ENCODE measurements at regions not wholly inside any gene's neighbourhood (a gene's known extent, or its start where the extent isn't known, plus 50 kb on each side); places are given as distances from the start of the nearest gene placed in this dataset.
"Not testable (repeated sequence)": the region's sequence is repeated elsewhere in the genome, so short reads cannot be mapped to it uniquely, and the experiment has no call there.

DNA sequence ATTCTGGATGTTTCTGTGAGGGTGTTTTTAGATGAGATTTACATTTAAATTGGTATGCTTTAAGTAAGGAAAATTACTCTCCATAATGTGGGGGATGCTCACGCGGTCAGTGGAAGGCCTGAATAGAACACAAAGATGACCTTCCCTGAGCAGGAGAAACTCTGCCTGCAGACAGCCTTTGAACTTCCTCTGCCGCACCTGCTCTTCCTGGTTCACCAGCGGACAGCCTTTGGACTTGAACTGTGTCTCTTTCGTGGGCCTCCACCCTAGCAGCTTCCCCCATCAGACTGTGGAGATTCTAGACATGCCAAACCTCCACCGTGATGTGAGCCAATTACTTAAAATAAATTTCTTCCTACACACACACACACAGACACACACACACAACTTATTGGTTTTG is 210.7 kb downstream of the EFCAB11 start:
- DNase-seq: no peak

DNA sequence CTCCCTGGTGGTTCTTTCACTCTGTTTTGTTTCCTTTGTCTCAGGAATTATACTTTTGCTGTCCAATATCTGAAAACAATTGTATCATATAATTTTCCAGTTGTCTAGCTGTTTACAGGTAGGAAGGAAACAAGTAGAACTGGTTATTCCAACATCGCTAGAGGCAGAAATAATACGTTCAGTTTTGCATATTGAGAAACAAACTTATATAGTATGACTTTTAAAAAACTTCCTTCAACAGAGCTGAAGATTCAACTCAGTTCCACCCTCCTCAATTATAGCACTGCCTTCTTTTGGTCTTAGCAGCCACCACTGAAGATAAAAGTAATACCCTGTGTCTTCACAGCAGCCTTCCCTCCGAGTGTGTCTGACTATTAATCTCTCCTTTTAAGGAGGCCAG is 214.3 kb downstream of the EFCAB11 start:
- no peak for DNase-seq

DNA sequence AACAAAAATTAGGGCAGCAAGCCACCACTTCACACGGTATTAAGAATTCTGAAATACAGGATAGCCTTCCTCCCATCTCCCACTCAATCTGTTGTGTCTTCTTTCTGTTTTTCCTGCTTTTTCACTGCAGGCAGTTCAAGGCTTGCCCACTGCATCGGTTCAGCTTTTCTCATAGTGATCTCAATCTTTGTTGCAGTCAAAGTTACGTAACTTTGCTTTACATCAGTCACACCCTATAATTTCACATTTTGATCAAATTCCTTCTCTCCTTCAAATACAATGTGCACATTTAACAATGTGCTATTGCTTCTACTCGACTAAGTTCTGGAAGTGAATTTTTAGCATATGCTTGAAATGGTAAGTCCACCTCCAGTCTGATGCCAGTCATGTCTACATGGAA is 217.6 kb downstream of the EFCAB11 start:
- no peak for DNase-seq

DNA sequence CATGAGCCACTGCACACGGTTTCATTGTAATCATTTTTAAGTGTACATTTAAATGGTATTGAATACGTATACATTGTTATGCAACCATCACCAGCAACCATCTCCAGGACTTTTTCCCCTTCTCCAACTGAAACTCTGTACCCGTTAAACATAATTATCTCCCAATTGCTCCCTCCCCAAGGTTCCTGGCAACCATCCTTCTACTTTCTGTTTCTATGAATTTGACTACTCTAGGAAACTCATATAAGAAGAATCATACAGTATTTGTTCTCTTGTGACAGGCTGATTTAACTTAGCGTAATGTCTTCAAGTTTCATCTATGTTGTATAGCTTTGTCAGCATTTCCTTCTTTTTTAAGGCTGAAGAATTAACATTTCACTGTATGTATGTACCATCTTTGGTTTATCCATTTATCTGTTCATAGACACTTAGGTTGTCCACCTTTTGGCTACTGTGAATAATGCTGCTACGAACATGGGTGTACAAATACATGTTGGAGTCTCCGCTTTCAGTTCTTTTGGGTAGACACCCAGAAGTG is 223.1 kb downstream of the EFCAB11 start:
- DNase-seq: no peak

DNA sequence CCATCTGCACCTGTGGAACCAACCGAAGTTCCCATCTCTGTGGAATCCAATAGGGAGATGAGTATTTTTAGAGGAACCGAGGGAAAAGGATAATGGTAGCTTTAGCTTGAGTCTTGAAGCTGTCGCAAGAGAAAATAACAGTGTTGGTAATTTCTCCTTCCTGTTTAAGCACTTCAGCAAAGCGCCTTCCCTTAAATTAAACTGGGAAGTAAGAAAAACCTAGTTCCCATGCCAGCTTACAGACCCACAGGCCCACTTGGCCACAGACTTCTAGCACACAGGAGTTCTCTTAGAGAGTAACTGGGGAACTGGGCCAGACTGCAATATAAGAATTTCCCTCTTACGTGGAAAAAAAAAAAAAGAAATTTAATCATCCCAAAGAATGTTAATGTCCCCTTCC is 223.8 kb downstream of the EFCAB11 start:
- no peak for DNase-seq

DNA sequence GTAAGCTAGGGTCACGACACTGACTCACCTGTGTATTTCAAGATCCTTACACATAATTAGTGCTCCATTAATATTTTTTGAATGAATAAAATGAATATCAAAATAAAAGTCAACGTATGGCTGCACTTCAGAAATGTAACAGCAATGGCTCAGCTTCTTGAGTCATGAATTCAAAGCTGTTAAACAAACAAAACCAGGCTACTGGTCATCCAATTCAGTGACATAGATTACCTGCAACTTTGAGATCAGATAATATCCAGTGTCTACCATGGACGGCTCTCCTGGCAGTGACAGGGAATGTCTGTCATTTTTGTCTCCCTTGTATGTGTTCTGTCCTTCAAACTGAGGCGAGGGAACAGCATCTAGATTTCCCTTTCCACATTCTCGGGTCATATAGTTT is 225.6 kb downstream of the EFCAB11 start:
- DNase-seq: no peak

DNA sequence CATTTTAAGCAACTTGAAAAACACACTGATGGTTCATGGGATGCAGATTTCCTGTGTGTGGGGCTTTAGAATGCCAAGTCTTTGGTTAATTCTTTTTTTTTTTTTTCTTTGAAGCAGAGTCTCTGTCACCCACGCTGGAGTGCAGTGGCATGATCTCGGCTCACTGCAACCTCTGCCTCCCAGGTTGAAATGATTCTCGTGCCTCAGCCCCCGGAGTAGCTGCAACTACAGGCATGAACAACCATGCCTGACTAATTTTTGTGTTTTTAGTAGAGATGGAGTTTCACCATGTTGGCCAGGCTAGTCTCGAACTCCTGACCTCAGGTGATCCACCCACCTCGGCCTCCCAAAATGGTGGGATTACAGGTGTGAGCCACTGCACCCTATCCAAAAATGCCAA is 228.3 kb downstream of the EFCAB11 start:
- DNase-seq: not testable (repeated sequence)

DNA sequence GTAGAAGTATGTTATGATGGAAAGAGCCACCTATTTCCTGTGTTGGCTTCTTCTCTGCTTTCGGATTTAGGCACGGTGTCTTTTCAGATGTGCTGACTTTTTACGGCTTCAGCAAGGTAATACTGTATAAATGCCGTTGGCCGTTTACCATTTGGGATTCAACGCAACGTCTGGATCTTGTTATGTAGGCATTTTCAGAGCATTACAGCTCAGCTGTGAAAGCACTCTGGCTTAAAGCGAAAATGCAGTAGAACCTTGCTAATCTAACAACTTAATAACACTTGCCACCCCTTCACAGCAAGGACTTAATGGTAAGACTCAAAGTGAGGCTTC is 229.9 kb downstream of the EFCAB11 start:
- DNase-seq: no peak

DNA sequence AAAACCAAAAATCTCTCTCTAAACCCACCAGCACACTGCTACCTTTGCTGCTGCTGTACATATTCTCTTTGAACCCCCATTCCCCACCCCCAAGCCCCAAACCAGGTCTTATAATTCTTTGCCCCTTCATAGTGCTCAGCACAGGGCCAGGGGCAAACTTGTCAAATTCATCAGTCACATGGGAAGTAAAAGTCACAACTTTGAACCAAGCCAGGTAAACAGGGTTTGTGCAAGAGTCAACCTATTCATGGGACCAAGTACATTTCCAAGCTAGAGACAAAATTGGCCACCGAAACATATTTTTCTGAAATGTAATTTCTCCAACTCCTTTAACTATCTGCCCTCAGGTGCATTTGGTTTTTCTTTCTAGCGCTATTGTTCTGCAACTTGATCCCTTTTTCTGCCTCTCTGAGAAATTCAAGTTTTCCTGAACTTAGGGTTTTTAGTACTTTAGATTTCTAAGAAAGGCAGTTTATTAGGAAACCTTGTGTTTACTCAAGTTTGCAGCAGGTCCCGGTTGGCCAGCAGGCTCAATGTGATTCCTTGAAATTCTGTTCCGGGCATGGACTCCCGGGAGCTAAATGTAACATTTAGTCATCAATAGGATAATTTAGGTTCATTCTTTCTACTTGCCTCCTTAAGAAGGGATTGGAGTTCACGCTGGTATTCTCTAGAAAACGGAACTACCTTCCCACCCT is 230.5 kb downstream of the EFCAB11 start:
- DNase-seq: no peak

DNA sequence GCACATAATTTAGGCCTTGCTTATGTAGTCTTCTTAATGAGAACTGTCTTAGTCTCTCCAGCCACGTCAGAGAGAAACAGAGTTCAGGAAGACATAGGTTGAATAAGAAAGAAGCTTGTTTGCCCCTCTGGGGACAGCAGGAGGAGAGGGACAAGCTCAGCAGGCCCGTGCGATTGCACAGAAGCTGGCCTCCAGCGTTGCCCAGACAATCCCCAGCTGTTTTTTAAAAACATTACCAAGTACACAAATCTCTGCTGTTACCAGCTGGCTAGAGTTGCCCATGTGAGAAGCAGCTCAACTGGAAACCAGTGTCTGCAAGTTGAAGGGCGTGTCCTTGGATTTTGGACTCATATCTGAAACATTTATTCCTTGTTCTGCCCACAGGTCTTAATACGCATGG is 232.6 kb downstream of the EFCAB11 start:
- DNase-seq: no peak

DNA sequence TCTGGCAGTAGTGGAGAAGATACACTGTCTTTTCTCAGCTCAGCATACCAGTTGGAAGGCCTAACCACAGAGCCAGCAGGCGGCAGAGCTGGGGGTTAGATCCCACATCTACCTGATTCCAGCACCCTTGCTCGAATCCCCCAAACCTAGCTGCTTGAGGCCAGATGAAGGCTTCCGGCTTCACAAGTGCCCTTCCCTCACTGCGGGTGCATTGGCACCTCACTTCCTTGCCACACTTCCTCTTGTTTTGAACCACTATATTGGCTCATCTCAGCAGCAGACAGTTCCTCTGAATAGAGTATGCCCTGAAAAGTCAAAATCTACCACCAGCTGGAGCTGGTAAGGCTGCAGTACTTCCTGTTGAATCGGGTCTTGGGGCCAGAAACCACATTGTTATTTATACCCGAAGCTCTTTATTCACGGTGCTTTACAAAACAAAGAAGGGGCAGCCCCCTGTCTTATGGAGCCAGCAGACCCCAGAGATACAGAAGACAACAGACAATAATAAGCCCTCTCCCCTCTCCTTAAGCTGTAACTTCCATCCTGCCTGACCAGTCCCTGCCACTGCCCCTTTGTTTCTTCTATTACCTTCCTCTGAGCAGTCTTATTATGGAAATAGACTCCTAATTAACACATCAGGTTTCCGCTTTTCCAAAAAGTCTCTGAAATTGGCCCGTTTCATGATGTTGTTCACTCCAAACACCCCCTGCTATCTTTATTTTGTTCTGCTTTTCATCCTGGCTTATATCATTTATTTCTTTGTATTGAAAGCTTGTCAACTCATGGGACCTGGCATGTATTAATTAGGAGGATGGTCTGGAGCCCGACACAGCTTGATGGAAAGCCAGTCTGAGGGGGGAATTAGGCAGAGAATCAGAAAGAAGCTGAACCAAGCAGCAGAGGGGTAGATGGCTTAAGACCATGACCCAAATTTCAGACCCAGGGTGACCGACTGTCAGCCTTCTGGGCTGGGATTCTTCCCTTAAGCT is 233.5 kb downstream of the EFCAB11 start:
- peak; percentile 38 to 44 for DNase-seq

DNA sequence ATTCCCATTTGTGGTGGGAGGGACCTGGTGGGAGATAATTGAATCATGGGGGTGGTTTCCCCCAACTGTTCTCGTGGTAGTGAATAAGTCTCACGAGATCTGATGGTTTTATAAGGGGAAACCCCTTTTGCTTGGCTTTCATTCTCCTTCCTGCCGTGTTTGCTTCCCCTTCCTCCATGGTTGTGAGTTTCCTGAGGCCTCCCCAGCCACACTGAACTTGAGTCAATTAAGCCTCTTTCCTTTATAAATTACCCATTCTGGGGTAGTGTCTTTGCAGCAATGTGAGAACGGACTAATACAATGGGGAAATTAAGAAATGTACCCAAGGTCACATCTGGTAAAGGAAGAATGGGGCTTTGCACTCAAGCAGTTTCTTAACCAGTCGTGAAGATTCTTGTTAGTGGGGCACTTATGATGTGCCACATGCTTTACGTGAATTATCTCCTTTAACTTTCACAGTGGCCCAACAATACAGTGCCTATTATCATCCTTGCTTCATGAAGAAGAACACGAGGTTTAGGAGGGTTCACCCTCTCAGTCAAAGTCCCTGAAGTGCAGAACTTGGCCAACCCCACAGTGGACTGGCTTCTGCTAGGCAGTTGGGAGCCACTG is 234.3 kb downstream of the EFCAB11 start:
- no peak for DNase-seq

DNA sequence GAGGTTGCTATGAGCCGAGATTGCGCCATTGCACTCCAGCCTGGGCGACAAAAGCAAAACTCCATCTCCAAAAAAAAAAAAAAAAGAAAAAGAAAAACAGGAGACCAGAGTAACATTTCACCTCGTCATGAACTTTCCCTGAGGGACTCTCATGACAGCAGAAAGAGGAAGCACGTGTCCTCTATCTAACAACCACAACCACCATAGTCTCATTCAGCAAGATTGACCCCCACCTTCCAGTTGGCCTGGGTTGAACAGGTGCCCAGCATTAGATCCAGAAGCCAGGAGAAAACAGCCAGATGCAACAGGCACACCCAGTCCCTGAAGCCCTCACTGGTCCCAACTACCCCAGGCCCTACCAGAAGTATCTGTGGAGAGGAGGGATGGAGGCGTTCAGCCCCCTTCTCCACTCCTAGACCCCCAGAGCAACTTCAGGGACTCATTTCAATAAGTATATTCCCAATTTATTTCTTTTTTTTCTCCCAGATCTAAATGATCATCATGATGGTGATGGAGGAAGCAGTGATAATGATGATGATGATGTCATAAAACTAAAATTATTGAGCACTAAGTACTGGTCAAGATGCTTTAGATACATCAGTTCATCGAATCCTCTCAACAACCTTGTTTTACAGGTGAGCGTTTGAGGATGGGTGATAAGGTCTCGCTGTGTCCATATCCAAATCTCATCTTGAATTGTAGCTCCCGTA is 235.0 kb downstream of the EFCAB11 start:
- DNase-seq: no peak

DNA sequence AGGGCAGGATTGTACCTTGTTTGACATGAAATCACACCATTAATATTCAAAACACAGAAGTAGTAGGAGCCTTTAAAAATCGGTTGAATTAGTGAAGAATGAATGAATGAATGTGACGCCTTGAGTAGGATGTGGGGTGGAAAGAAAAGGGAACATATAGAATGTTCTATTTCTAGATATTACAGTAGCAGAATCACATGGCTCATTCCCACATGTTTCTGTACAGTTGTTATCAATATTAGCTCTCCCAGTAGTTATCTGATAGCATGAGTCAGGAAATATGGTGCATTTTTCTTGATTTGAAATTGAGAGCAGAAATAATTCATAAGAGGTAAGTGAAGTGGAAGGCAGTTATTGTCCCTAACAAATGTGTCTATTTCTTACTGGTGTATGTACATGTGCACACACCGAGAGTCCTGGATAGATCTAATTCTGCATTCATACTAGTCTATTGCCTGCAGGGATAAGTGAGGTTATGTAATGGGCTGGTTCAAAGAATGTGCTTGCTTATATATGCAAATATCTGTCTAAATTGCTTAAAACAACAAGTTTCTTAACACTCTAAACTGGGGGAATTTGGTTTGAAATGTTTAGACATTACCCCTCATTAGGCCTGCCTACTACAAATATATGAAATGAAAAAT is 245.4 kb downstream of the EFCAB11 start:
- no peak for DNase-seq

DNA sequence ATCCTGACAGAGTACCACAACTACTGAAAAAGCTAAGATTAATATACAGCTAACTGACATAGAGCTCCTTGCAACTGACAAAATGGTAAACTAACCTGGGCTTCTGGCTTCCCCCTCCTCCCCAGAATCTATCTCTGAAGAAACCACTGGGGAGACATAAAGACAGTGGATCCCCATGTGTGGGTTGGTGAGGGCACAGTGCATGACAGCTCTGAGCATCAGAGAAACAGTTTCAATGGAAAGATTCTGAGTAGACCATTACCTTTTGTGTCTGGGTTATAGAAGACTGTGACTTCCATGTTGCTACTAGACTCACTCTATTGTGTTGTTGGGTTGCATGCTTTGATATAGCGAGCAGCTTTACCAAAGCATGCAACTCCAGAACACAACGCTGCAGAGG is 247.4 kb downstream of the EFCAB11 start:
- DNase-seq: no peak

DNA sequence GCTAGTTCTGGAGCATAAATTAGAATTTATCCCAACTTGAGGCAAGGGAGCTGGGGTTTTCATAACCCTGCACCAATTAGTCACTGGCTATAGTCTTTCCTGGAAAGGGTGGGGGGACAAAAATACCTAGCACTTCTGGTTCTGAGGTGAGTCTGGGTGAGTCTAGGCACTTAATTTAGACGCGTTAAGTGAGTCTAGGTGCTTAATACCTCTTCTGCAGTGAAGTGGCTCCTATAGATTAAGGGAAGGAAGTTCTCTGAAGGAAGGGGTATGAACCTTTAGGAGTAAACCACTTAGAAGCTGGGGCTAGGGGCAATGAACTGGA is 251.7 kb downstream of the EFCAB11 start:
- DNase-seq: no peak

DNA sequence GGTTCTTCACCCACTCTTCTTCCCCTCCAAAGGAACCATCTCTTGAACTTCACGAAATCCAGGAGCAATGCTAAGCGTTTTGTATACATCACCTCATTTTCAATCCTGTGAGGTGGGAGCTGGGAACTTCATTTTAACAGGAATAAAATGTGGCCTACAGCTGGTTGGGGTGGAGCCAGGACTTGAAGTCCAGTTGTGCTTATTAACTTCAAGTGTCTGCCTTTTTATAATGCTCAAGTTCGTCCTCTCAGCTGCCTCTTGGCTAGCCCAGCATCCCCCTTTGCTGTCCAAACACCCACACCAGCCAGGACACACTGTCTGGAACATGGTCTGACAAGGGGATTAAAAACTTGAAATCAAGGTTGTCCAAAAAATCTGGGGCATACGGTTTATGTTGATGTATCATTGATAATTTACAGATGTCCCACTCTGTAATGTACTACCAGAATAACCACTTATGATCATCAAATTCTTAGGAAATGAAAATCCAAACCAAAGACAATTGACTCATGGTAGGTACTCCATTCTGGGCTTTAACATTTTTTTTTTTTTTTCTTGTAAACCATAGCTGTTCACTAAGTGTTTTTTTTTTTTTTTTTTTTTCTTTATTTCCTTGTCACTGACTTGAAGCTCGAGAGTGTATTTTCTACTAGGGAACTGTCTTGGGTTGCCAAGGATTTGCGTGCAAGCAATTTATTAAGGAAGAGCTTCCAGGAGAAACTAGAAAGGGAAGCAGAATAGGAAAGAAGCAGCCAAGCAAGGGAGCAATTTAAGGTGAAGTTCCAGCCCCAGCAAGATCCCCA is 252.3 kb downstream of the EFCAB11 start:
- DNase-seq: no peak

DNA sequence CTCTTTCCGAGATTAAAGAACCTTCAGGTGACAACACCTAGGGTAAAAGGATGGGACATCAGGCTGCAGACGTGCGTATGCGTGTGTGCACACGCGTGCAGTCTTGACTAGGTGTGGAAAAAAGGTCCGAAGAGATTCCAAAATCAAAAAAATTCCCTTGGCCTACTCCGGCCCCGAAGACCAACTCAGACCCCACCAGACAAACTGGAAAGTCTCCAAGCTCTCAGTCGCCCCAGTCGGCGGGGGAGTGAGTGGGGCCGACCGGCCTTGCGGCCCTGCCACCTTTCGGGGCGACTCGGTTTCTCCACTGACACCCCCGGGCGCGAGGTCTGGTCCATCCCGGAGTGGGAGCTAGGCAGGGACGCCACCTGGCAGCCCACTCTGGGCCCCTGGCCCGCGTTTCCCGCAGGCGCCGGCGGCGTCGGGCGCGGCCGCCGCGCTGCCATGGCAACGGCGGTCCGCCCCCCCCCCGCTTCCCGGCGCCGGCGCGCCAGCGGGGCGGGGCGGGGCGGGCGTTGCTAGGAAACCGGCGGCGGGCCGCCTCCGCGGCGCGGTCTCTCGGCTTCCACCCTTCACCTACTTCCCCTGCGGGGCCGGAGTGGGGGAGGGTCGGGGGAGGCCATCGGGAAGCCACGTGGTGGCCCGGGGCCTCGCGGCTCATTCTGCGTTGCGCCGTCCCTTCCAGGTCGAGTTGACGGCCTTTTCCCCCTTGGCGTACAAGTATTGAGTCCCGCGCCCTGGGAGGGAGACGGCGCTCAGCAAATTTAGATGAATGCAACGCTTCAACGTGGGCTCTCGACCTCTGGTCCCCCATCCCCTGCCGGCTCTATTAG is 253.1 kb downstream of the EFCAB11 start:
- DNase-seq: peak; percentile 74 to 78

DNA sequence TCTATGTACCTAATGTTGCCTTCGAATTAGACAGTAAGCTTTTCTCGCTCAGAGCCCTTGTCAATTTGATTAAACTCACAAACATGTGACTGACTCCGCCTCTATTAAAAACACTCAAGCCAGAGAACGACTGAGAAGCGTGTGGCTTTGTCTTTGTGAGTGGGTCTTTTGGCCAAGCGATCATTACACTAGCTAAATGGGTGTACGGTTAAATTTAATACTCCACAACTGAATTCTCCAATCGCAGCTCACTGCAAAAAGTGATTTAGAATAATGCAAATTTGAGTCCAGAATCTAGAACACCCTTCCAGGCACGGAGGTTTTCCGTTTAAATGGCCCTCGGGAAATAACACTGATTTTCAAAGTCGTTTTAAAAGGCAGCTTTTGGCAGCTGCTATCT is 253.7 kb downstream of the EFCAB11 start:
- DNase-seq: no peak

DNA sequence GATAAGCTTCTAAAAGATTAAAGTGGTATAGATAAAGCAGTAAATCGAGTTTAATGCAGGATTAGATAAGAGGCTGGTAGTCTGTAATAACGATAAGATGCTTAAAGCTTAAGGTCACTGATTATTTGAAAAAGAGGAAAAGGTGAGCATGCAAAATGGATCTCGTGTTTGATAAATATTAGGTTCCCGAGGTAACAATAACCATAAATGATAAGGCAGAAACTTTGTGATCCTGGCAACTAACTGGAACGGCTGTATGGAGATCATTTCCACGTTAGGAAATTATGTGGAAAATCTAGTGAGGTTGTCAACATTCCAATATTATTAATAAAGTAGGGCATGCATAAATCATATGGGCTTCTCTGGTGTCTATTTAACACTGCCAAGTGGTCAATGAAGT is 255.5 kb downstream of the EFCAB11 start:
- DNase-seq: no peak

Measured in activated CD4-positive, alpha-beta T cell treated with anti-CD3 and anti-CD28 coated beads, Interleukin-2, amount 50 U/mL, for 4 hours (primary cell).